Heart left ventricle (tissue), 16 donors: ENCODE measurements at regions not wholly inside any gene's neighbourhood (a gene's known extent, or its start where the extent isn't known, plus 50 kb on each side); places are given as distances from the start of the nearest gene placed in this dataset.

Experiments
- ATAC-seq, 4 donors: fragments of 200-7000 bp; cut with Tn5 transposase; one replicate each; pipeline ENCODE4 v1.9.1; 2020 to 2022; ENCODE audit warnings: moderate library complexity in 4 of 4, mild to moderate bottlenecking in 3 of 4, moderate number of reproducible peaks in 1 of 4
- DNase-seq, 5 donors: peaks; one replicate each; pipeline ENCODE4 v3.0.0-alpha.2; 2020
- H3K27ac ChIP-seq, 12 donors: fragments of 200-600 bp; sonication (generic) in 4 of 12; one replicate each; pipeline versions ENCODE4 v1.5.0 to v1.8.0; 2016 to 2022; ENCODE audit warnings: mild to moderate bottlenecking in 2 of 12
- H3K27me3 ChIP-seq, 9 donors: fragments of 200-600 bp; sonication (generic) in 2 of 9; one replicate each; pipeline versions ENCODE4 v1.5.1 to v1.8.0; 2016 to 2022; ENCODE audit warnings: mild to moderate bottlenecking in 3 of 9
- H3K36me3 ChIP-seq, 9 donors: fragments of 200-600 bp; sonication (generic) in 2 of 9; one replicate each; pipeline versions ENCODE4 v1.5.0 to v1.8.0; 2018 to 2022; ENCODE audit warnings: mild to moderate bottlenecking in 2 of 9
- H3K4me1 ChIP-seq, 12 donors: fragments of 200-600 bp; sonication (generic) in 4 of 12; one replicate each; pipeline versions ENCODE4 v1.5.0 to v1.8.0; 2016 to 2022; ENCODE audit warnings: mild to moderate bottlenecking in 3 of 12
- H3K4me3 ChIP-seq, 12 donors: fragments of 200-600 bp; sonication (generic) in 4 of 12; one replicate each; pipeline versions ENCODE4 v1.5.0 to v1.8.0; 2017 to 2022; ENCODE audit warnings: mild to moderate bottlenecking in 9 of 12, moderate library complexity in 4 of 12
- H3K9me3 ChIP-seq, 12 donors: fragments of 200-600 bp; sonication (generic) in 4 of 12; one replicate each; pipeline versions ENCODE4 v1.5.0 to v1.8.0; 2016 to 2022; ENCODE audit warnings: mild to moderate bottlenecking in 1 of 12
- POLR2A ChIP-seq, 2 donors: fragments of 450-650 bp; IDR thresholded peaks; one replicate each; pipeline ENCODE4 v1.6.1; 2017; ENCODE audit warnings: antibody characterized with exemption in 2 of 2, mild to moderate bottlenecking in 2 of 2, moderate library complexity in 2 of 2
- WGBS, 4 donors: extraction: QIAGEN DNeasy Blood & Tissue Kit in 2 of 4; methylation state at CpG; one replicate each; pipeline versions ENCODE4 v1.1.5 to v1.1.7; 2013 to 2018; 5-methylcytosine and 5-hydroxymethylcytosine counted together
- intact Hi-C, 10 donors: fragments of 100-400 bp; cut with DNase I; formaldehyde crosslinking; loops; one replicate each; pipeline versions ENCODE4 v1.11.1 to v1.14.2; 2022
- TF ChIP-seq, protein P1 (sequence below), 12 donors: fragments of 200-600 bp; sonication (generic) in 4 of 12; IDR thresholded peaks; one replicate each; pipeline versions ENCODE4 v1.5.0 to v1.8.0; 2018 to 2022; ENCODE audit warnings: antibody characterized with exemption in 12 of 12, mild to moderate bottlenecking in 5 of 12
- donor health status: ischemic (EF 13 %, LVEDD 7.1; RV severe dilation, severe dysfunction).
- donor health status: healthy with polysubstance abuse.
- donor health status: DM: no; HTN: yes; CAD: no.
- donor health status: DM: no; HTN: no; CAD: no.
- donor health status: ischemic (EF 25% LVEDD 6.9; RV normal size, moderate dysfunction).
- donor health status: ischemic (EF 25% LVEDD 5.7; RV mildly dilated, moderate dysfunction).
- donor health status: healthy.
- donor health status: DM: yes; HTN: yes; CAD: no.
- donor health status: ischemic (EF 35%, LVEDD 5.7; RV mildly dilated, moderate dysfunction).
- donor health status: nonischemic (EF 11% LVEDD 7.7; RV severe dilation, severe dysfunction).
- donor health status: DM: yes; HTN: yes; CAD: no.
- donor health status: PGD.
- donor health status: ischemic (EF 29% LVEDD 5.4; RV normal size, mild dysfunction).
- donor health status: nonischemic (EF 23%, LVEDD 6.1; RV moderate dilation, normal function).

DNA sequence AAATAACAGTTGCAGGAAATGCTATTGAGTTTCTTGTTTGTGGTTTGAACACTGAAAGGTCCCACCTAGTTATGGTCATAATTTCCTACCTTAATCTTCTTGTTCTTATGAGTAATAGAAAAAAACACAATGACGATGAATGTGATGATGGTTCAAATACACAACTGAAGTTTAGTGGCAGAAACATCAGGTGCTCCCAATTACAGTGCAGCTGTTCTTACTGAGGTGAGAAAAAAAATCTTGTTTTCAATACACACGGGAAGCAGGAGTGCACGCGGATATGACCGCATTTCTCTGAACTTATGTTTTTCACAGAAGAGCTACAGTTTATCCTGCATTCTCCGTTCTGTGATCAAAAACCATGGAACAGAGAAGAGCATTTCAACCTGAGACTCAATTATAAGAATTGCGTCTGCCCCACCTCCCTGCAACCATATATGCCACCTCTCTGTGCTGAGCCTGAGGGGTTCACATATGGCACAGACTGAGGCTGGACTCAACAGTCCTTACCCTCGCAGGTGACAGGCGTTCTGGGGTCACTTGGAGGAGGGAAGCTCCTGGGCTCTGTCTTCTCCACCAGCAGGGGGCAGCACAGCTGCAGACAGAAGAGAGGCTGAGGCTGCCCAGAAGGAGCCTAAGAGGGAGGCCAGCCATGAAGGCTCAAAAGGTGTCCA lies 99.7 kb upstream of the IGLL5 start:
- peaks cover 0 to 35% (median 6%) of the 10 kb centered on the region in 9 donors for H3K27me3 ChIP-seq
- peak in 3 of 4 donors; percentile 50 to 60 (median 54) for ATAC-seq
- TF ChIP-seq POLR2A (IDR thresholded peaks at IDR 0.05): no peak
- TF ChIP-seq, protein P1, sequence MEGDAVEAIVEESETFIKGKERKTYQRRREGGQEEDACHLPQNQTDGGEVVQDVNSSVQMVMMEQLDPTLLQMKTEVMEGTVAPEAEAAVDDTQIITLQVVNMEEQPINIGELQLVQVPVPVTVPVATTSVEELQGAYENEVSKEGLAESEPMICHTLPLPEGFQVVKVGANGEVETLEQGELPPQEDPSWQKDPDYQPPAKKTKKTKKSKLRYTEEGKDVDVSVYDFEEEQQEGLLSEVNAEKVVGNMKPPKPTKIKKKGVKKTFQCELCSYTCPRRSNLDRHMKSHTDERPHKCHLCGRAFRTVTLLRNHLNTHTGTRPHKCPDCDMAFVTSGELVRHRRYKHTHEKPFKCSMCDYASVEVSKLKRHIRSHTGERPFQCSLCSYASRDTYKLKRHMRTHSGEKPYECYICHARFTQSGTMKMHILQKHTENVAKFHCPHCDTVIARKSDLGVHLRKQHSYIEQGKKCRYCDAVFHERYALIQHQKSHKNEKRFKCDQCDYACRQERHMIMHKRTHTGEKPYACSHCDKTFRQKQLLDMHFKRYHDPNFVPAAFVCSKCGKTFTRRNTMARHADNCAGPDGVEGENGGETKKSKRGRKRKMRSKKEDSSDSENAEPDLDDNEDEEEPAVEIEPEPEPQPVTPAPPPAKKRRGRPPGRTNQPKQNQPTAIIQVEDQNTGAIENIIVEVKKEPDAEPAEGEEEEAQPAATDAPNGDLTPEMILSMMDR (IDR thresholded peaks at IDR 0.05): peak; percentile 45 to 79 (median 64)

DNA sequence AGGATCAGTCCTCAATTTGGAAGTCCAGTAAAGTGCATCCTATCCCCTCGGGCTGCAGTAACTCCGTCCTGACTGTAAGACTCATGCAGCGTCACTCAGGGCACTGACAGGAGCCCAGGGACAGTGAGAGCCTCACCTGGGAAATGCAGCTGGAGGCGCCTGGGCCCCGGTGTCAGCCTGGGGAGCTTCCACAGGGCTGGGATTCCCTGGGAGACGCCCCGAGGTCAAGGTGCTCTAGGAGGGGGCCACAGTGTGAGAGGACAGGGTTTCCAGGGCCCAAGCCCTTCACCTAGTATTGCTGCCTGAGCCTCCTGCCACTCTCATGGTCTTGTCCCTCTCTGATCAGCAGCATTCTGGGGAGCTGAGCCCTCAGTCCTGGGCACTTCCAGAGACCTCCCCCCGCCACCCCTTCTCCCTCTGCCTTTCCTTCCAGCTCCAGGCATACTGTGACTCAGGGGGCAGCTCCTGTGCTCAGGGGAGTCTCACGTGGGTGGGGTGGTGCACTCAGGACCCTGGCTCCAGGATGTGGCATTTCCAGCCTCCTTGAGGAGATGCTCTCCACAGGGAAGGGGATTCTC lies 99.1 kb upstream of the IGLL5 start:
- H3K9me3 ChIP-seq: no peaks in the 10 kb centered on the region
- peaks cover 0 to 35% (median 4%) of the 10 kb centered on the region in 9 donors for H3K27me3 ChIP-seq
- no peak for ATAC-seq
- TF ChIP-seq, protein P1 (IDR thresholded peaks at IDR 0.05): no peak
- TF ChIP-seq POLR2A (IDR thresholded peaks at IDR 0.05): no peak
- H3K36me3 ChIP-seq: no peaks in the 10 kb centered on the region
- peaks cover 0 to 8% (median 0%) of the 10 kb centered on the region in 12 donors for H3K4me1 ChIP-seq
- DNase-seq: no peak
- intact Hi-C loops: loop anchor here in 3 of 10 donors (10.0 kb wide), 3 partner anchors 96 to 166 kb away; partner anchors contain the start of gene IGLL5 (in 2 of the 3)
- 65 to 77% (median 71%) methylated on average over 8 to 9 of the region's 9 CpGs for whole genome bisulfite sequencing, 4 donors
- no peak overlapping the region for H3K4me3 ChIP-seq
- peak overlapping the region in 1 of 12 donors; percentile 71 for H3K27ac ChIP-seq

More for the DNA sequence above, 99.7 kb upstream of the IGLL5 start:
- Histone ChIP-seq H3K27ac (peak overlapping the region in 1 of 12 donors; percentile 71), H3K9me3 (no peaks in the 10 kb centered on the region), H3K4me3 (no peak overlapping the region), H3K4me1 (peaks cover 0 to 8% (median 0%) of the 10 kb centered on the region in 12 donors), H3K36me3 (no peaks in the 10 kb centered on the region)
- intact Hi-C loops: loop anchor here in 3 of 10 donors (10.0 kb wide), 3 partner anchors 97 to 167 kb away; partner anchors contain the start of gene IGLL5 (in 2 of the 3)
- 55 to 60% (median 58%) methylated on average over 9 of the region's 9 CpGs for WGBS, 4 donors
- DNase-seq: peak in 4 of 5 donors; percentile 36 to 76 (median 40)

DNA sequence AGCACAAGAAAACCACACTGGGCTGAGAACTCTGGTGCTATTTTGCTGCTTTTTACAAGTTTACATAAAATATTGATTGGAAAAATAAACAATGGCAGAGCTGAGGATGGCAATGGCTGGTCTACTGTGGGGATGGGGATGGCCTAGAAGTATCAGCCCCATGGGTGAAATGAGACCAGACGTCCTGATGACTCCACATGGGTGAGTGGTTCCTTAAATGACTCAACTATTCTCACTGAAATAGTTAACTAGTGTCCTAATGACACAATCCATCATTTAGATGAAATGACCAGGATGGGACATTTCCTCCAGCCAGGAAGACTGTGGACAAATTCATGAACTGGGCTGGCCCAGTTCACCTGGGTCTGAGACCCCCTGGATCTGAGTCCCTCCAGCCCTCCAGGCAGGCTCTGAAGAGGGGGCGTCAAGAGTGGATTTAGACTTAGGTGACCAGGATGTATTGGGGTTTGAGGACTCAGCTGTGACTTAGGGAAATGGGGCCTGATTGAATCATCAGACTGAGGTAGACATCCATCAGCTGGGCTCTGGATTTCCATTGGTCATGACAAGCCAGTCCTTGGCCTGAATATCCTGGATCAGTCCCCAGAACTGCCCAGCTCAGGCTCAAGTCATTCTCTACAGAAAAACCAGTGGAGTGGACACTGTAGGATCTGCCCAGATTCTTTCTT lies 98.2 kb upstream of the IGLL5 start:
- TF ChIP-seq POLR2A (IDR thresholded peaks at IDR 0.05): no peak
- TF ChIP-seq, protein P1 (IDR thresholded peaks at IDR 0.05): no peak
- intact Hi-C loops: loop anchor here in 3 of 10 donors (10.0 kb wide), 3 partner anchors 95 to 165 kb away; partner anchors contain the start of gene IGLL5 (in 2 of the 3)
- 71 to 79% (median 78%) methylated on average over 2 of the region's 2 CpGs for WGBS, 4 donors
- peak overlapping the region in 1 of 12 donors; percentile 71 for H3K27ac ChIP-seq
- DNase-seq (no peak), ATAC-seq (no peak)
- H3K4me3 ChIP-seq: no peak overlapping the region
- no peaks in the 10 kb centered on the region for H3K36me3 ChIP-seq
- H3K9me3 ChIP-seq: no peaks in the 10 kb centered on the region
- H3K27me3 ChIP-seq: peaks cover 0 to 32% (median under 1%) of the 10 kb centered on the region in 9 donors
- peaks cover 0 to 8% (median 0%) of the 10 kb centered on the region in 12 donors for H3K4me1 ChIP-seq
